Activated naive CD4-positive, alpha-beta T cell treated with Interleukin-2 at 50 U/mL for 16 hours (primary cell): ENCODE measurements at regions not wholly inside any gene's neighbourhood (a gene's known extent, or its start where the extent isn't known, plus 50 kb on each side); places are given as distances from the start of the nearest gene placed in this dataset.
"Not testable (repeated sequence)": the region's sequence is repeated elsewhere in the genome, so short reads cannot be mapped to it uniquely, and the experiment has no call there.

Experiments
- DNase-seq: peaks from one replicate; pipeline ENCODE4 v3.0.0-alpha.2; 2020

DNA sequence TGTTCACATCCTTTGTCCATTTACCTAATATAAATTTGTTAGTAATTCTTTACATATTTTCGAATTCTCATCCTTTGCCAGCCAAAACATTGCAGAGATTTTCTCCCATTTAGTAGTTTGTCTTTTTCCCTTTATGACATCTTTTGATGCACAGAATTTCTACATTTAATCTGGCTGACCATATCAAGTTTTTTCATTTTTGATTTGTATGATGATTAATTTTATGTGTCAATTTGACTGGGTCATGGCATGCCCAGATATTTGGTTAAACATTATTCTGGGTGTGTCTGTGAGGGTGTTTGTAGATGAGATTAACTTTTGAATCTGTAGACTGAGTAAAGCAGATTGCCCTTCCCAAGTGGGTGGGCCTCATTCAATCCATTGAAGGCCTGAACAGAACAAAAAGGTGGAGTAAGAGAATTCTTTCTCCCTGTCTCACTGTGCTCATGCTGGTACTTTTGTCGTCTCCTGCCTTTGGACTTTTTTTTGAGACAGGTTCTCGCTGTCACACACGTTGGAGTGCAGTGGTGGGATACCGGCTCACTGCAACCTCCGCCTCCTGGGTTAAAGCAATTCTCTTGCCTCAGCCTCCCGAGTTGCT lies 72.1 kb upstream of the EPB41L1 start:
- no peak for DNase-seq

DNA sequence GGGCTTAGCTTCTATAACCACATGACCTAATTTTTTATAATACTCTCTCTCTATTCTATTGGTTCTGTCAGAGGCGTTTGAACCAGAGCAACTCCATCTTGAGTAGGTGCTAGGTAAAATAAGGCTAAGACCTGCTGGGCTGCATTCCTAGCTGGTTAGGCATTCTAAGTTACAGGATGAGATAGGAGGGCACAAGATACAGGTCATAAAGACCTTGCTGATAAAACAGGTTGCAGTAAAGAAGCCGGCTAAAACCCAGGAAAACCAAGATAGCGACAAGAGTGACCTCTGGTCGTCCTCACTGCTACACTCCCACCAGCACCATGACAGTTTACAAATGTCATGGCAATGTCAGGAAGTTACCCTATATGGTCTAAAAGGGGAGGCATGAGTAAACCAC lies 71.3 kb upstream of the EPB41L1 start:
- not testable (repeated sequence) for DNase-seq

DNA sequence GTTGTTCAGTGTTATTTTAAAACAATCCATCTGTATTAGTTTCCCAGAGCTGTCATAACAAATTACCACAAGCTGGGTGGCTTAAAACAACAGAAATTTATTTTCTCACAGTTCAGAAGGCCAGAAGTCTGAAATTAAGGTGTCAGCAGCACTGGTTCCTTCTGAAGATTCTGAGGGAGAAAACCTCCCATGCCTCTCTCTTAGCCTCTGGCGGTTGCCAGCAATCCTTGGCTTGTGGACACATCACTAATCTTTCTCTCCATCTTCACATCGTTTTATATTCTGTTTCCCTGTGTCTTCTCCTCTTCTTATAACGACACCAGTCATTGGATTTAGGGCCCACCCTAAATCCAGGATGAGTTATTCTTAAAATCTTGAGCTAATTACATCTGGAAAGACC lies 70.2 kb upstream of the EPB41L1 start:
- DNase-seq, result no peak

DNA sequence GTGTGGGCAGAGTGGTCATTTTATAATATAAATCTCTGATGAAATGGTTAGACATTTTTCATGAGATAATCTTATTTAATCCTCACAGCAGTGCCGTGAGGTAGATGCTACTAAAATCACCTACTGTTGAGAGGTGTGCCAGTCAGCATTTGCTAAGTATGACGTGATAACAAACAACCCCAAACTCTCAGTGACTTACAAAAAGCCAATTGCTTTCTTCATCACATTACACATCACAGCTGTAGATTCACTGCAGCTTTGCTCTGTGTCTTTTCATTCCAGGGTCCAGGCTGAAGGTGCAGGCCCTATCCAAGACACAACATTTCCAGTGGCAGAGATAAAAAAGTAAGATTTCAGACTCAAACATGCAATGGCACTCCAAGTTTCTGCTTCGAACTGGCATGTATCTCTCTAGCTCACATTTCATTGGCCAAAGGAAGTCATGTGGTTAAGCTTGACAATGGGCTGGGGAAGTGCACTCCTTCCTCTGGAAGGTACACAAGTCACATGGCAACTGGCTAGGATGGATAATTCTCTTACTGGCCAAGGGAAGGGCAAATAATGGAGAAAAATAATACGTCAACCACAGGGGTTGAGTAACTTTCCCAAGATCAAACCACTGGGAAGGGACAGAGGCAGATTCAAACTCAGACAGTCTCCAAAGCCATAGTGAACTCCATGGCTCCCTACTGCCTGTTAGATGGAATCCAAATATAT lies 69.5 kb upstream of the EPB41L1 start:
- no peak for DNase-seq

DNA sequence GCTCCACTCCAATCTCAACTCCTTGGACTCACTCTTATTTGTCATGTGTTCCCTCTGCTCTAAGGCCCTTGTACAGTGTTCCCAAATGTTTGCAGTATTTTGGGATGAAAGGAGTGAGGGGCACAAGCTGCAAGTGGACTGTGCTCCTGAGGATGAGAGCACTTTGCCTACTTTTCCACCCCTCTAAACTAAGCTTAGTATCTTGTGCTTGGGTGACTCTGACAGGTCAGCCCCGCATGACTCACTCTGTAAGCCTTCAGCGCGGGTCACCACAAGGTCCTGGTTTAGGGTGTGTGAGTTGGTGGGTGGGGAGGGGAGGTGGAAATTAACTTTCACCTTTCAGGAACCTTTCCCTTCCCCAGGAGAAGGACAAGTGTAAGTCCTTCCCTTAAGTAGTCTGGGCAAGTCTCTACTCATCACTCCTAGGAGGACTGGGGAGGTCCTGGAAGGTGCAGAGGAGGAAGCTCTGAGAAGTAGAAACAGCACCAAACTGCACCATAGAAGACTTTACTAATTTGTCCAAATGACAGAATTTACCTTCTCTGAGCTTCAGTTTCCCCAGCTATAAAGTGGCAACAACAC lies 68.8 kb upstream of the EPB41L1 start:
- no peak for DNase-seq

DNA sequence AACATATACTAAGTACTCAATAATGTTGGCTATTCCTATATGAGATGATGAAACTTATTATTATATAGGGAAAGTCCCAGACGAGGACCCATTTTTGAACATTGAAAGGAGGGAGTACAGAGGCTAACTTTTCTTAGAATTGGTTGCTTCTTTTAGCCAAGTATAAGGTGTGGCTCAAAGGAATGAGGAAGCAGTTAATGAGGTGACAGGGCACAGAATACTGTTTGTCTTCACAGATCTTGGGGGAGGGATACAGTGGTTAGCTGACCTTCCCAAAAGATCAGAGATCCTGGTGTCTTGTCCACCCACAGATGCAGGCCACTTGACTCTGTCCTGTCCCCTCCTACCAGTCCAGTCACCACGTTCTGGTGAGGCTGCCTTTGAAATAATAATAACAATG lies 67.8 kb upstream of the EPB41L1 start:
- no peak for DNase-seq

DNA sequence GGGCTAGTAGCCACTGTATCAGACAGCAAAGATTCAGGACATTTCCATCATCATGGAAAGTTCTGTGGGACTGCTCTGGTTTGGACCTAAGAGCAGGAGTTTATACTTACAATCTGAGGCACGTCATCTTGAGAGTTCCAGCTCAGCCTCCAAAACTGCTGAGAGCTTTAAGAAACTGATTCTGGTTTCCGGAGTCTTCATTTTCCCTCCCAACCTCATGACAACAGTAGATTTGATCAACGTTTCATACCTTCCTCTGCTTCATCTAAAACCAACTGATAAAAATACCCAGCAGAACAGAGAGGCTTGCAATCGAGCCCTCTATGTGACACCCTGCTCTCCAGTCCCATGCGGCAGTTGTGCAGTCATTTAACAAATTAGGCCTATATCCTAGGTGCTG lies 64.3 kb upstream of the EPB41L1 start:
- no peak for DNase-seq

DNA sequence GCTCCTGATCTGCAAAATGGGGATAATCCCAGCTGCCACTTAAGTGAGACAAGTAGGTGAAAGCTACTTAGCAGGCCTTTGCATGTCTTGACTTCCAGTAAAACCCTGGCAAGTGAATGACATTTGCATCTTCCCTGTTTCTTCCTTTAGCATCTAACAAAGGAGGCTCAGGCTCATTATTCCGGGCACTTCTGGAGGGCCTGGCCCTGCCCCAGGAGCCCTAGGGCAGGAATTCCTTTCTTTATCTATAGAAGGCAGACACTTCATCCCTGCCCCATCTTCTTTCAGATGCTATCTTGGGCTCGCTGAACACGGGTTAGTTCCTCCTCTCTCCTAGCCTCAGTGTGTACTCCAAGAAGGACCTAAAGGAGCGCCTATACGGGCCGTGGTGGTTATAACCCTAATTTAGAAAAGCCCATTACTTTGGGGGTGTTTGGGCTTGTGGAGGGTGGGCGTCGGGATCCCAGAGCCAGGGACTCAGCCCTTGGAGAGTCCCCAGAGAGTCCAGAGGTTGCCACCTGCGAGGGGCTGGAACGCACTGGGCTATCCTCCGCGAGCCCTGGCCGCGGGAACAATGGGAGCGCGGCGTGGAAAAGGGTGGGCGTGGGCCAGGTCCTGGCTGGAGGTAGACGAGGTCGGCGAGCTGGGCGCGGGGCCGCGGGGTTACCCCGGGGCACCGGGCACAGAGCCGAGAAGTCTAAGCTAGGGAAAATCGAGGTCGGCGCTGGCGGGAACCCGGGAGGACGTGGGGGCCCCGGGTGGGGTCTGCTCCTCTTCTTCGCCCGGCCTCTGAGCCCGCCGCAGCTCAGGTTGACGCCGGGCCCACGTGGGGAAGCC lies 62.8 kb upstream of the EPB41L1 start:
- DNase-seq, result no peak

DNA sequence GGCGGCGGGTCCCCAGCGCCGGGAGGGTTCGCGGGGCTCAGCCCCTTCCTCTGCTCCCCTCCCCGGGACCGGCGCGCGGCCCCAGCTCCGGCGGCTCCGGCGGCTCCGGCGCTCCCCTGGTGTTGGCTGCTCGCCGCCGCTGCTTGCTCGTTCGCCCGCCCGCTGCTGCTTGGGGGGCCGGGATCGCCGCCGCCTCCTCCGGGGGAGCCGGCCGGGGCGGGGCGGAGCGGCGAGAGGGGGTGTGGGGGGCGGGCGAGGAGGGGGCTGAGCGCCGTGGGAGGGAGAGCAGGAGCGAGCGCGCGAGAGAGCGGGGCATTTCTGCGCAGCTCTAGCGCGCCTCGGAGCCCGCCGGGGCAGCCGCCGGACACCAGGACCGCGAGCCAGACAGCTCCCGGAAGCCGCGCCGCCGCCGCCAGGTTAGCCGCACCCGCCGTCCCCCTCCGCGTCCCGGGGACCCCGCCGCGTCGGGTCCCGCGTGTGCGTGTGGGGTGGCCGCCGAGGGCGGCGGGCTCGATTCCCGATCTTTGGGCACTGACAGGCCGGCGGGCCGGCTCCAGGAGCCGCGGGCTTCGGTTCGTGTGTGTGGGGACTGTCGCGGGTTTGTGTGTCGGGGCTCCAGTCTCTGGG lies 62.0 kb upstream of the EPB41L1 start:
- DNase-seq, result peak; percentile 11

DNA sequence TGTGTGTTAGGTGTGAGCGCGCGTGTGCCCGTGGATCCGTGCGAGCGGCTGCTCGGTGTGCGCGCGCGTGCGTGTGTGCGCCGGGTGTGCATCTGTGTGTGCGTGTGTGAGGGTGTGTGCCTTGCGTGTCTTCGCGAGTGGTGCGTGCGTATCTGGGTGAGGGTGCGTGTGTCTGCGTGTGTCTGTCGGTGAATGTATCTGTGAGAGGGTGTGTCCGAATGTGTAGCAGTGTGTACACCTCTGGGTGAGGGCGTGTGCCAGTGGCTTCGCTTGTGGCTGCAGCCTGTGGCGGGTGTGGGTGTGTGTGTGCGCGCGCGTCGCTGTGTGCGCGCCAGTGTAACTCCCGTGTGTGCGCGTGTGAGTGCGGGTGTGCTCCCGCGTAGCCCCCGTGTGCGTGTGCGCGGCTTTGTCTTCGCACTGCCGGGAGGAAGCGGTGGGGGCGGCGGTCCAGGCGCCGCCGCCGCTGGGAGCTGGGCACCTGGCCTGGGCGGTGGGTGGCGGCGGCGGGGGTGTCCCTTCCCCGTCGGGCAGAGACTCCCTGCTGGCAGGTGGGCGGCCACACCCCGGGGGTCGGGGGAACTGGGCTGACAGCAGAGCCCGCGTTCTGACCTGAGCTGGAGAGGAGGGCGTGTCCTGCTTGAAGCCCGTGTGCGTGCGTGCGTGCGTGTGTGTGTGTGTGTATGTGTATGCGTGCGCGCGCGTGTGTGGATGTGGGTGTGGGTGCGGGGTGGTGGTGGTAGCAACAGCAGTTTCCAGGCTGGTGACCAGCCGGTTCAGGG lies 61.3 kb upstream of the EPB41L1 start:
- peak; percentile 42 for DNase-seq

DNA sequence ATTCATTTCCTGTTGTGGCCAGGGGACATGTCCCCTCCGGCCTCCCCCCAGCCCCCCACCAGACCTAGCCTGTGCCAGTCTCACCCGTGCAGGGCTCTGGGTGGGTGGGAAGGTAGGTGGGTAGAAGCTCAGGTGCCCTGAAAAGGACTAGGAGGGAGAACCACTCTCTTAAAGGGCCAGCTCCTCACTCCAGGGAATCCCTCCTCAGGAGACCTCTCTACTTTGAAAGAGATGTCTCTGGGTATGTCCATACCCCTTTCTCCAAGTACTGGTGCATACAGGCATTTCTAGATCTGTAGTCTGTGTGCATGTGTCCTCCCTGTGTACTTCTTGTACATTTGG lies 60.8 kb upstream of the EPB41L1 start:
- DNase-seq, result no peak

DNA sequence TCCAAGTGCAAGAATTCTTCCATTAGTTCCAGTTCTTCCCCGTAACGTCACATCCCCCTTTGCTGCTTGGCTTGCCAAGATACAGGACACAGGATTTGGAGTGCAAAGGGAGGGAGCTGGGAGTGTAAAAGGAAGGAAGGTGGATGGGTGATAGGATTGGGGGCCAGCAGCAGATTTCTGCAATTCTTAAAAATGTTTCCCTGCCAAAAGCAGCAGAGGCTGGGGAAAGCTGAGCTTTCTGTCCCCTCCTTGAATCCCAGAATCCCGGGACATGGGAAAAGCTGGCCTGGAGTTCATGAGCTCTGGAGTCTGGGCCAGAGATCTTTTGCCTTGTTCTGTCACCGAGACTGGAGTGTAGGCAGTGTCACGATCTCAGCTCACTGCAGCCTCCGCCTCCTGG lies 60.0 kb upstream of the EPB41L1 start:
- DNase-seq, result no peak

DNA sequence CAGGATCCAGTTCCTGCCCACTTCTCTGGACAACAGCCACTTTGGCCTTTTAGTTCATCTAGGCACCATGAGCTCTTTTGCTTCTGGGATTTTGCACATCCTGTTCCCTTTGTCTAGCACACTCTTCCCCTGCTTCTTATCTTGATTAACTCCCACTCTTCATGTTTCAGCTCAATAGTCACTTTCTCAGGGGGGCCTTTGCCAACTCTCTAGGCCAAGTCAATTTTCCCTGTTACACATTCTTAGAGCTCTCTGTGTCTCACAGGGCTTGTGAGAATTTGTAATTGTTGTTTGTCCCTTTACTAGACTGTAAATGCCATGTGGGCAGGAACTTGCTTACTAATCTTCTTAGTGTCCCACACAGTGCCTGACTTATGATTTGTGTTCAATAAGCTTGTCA lies 58.1 kb upstream of the EPB41L1 start:
- no peak for DNase-seq

DNA sequence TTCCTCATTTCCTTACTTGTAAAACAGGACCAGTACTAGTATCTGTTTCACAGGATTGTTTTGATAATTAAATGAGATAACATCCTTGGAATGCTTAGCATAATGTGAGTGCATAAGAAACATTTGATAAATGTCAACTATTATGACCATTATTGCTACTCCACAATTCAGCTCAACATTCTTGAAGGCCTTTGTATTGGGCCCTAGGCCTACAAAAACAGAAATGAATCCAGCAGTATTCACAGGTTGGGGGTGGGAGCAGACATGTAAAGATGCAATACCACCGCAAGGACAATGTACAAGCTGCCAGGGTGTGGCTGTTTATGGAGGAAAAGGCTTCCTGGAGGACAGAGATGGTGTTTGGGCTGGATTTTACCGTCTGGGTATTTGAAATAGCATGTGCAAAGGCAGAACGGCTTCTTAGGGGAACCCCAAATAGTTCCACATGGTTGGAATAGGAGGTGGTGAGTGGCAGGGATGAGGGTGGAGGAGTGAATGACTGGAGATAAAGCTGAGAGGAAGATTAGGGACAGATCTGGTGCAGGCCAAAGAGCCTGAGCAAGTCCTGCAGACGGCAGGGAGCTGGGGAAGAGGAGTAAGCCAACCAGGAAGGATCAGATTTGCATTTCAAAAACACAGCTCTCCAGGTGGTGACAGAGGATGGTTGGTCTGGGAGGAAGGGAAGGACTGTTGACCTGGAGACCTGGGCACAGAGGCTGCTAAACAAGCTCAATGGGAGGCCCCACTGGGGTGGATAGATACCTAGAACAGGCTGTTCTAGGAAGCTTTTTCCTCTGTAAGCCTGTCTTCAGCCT lies 57.0 kb upstream of the EPB41L1 start:
- DNase-seq, result no peak

DNA sequence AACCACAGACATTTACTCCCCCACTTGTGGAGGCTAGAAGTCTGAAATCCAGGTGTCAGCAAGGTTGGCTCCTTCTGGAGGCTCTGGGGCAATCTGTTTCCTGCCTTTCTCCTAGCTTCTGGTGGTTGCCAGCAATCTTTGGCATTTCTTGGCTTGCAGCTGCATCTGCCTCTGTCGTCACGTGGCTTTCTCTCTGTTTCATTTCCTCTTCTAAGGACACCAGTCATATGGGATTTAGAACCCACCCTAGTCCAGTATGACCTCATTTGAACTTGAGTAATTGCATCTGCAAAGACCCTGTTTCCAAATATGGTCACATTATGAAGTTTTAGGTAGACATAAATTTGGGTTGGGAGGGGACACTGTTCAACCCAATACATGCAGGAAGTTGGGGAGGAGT lies 56.2 kb upstream of the EPB41L1 start:
- no peak for DNase-seq

DNA sequence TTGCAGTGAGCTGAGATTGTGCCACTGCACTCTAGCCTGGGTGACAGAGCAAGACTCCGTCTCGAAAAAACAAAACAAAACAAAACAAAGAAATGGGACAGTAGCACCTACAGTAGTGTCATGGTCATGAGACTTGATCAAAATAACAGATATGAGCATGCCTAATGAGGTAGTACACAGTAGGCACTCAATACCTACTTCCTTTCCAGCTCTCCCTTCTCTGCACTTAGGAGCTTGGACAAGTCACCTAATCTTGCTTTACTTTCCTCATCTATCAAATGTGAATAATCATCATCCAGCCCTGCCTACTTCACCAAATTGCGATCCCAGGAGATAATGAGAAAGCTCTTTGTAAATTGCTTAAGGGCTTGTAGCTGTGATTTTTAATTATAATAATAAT lies 55.4 kb upstream of the EPB41L1 start:
- no peak for DNase-seq

DNA sequence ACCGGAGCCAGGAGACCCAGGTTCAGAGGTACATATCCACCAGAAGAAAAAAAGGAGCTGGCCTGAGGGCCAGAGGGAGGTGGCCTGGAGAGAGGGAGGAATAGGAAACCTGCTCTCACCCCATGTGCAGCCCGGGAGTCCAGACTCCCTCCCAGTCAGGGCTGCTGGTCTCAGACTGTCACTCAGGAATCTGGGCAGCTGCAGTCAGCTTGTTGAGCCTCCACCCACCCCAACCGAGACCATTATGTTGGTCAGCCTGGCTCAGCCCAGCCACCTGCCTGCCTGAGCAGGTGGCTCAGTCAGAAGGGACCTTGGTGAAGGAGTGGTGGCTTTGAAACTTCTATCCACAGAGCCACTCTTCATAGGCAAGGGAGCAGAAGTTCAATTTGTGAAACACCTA lies 53.3 kb upstream of the EPB41L1 start:
- no peak for DNase-seq

DNA sequence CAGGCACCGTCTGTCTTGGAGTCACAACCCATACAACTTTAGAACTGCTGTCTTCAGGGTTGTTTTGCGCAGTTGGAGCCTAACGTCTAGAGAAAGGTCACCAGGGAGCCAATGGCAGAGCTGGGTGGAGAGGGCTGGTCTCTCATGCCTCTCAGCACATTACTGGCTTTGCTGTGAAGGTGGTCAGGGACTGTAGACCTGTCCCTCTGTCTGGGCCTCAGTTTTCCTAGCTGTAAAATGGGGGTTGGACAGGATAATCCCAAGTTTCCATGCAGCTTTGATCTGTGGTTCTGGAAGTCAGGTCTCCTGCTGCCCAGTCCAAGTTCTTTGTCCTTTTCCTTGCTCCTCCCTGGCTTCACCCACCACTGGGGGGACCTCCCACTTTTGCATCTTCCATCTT lies 52.2 kb upstream of the EPB41L1 start:
- no peak for DNase-seq

DNA sequence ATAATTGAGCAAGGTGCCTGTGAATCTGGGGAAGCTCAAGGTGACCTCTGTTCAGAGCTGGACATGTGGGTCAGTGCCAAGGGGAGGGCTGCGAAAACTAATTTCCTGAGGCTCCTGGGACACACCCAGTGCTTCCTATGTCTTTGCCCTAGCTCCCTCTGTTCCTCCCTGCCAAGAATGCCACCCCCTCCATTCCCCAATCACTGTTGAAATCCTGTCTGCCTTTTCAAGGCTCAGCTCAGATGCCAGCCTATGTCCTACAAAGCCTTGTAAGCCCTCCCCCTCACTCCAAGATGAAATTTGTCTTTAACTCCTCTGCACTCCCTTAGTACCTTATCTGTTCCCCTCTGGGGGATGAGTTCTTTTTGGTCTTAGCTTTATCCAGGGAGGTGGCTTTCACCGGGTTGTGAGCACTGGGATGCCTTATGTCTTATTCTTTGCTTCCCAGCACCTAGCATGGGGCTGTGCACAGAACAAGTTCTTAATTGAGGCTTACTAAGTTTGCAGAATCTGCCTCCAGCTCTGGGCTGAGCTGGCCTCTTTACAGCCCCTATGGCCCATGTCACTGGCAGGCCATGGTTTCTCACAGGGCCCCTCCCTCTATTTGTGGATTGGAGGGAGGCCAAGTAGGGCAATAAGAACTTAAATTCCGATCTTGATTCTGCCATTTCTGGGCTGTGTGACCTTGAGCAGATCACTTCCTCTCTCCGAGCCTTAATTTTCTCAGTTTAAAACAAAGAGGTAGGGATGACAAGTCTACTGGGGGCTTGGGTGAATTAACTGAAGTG lies 51.5 kb upstream of the EPB41L1 start:
- no peak for DNase-seq

DNA sequence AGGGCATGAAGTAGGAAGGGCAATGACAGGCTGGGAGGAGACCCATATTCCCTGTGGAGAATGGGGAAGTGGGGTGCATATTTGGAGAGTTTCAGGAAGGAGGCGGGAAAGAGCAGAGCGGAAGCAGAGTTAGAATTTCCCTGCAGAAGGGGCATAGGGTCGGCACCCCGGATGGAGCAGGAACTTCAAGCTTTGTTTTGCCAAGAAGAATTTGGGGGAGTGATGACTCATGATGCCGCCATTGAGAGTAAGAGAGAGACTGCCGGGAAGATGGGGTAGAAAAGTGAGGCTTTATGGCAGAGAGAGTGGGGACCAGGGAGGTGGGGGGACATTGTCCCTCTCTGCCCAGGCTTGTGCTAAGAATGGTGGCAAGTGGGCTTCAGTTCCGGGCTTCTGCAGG lies 50.3 kb upstream of the EPB41L1 start:
- DNase-seq, result no peak
